ENCODE measurements at regions not wholly inside any gene's neighbourhood (a gene's known extent, or its start where the extent isn't known, plus 50 kb on each side); places are given as distances from the start of the nearest gene placed in this dataset.
"Not testable (repeated sequence)": the region's sequence is repeated elsewhere in the genome, so short reads cannot be mapped to it uniquely, and the experiment has no call there.

- not testable (repeated sequence) for DNase-seq
These were observed 130.5 kb upstream of the VOPP1 start for GRCh38 chr7:55702831-55703230.

DNA sequence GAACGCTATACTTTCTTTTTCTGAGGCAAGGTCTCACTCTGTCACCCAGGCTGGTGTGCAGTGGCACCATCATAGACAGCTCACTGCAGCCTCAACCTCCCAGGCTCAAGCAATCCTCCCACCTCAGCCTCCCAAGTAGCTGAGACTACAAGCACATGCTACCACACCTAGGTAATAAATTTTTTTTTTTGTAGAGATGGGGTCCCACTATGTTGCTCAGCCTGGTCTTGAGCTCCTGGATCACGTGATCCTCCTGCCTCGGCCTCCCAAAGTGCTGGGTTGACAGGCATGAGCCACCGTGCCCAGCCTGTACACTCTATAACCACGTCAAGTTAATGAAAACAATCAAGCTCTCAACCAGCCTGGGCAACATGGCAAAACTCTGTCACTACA, 127.1 kb upstream of the VOPP1 start:
- DNase-seq, result not testable (repeated sequence)

DNA sequence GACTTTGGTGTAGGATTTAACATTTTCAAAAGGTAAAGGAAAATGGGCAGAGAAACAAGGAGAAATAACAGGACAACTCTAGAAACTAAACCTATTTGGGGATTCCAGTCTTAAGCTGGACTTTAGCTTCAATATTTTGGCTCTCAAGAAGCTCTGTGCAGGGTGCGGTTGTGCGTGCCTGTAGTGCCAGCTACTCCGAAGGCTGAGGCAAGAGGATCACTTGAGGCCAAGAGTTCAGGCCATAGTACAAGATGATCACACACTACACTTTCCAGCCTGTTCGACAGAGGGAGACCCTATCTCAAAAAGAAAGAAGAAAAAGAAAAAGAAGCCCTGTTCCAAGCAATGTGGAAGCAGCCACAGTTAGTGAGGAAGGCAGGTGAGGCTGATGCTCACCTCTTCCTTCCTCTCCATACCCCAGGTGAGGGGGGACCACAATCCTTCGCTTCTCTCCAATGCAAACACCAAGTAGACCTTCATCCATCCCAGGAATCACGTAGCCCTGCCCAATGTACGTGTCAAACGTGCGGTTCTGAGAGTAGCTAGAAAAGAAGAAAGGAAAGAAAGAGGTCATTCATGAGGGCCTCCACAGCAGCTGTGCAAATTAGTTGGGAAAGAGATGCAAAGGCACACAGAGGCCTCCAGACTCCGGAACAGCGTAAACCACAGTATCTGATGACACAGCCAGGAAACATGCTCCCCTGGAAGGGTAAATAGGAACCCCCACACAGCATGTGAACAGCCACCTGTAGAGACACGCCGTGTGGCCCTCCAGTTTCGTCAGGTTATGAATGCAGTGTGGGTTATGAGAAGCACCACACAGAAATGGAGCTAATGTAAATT, 126.5 kb upstream of the VOPP1 start:
- DNase-seq, result not testable (repeated sequence)

DNA sequence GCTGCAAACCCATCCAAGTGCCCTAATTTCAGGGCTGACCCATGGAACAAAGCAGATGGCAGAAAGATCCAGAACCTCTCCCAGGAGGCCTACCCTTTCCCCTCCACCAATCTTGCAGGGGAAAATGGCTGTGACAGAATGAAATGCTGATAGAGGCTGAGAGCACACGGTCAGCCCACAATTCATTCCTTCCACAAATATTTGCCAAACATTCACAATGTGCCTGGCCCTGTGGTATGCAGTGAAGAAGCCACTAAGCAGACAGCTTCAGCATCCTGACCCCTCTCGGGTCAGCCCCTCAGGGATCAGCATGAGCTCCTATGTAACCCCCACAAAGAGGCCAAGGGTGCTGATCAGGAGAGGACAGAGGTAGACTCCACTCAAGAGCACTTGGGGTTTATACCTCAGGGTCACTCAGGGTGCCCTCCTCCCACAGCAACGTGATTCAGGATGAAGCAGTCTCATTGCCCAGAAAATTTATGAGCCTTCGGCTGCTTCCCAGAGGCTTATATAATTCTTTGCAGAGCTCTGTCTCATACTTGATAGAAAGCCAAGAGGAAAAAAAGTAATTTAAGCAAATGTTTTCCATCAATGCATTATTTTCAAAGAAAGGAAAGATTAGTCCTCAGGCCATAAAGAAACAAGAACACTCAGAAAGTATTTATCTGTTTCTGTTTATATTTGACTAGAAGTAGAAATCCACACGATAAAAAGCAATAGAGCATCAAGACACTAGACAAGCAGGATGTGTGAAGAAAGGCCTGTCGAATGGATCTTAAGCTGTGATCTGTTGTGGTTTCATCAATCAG, 123.8 kb upstream of the VOPP1 start:
- DNase-seq, result not testable (repeated sequence)

DNA sequence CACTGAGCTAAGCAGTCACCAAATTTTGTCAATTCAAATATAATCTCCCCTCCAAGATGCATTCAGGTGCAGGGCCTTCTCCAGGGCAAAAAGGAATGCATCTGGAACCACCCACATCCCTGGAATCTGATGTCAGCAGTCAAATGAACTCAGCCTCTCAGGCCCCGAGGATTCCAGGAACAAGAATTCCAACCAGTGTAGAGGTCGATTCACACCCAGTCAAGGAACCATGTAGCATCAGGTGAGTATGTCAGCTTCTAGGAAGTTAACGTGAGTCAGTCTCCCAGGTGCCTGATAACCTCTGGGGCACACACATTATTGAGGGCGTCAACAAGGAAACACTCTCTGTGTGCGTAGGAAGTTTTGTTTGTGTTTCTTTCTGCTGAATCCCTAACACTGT, 122.2 kb upstream of the VOPP1 start:
- not testable (repeated sequence) for DNase-seq

GRCh38 chr7:55688684-55689681, 116.7 kb upstream of the VOPP1 start:
- DNase-seq, result not testable (repeated sequence)

DNA sequence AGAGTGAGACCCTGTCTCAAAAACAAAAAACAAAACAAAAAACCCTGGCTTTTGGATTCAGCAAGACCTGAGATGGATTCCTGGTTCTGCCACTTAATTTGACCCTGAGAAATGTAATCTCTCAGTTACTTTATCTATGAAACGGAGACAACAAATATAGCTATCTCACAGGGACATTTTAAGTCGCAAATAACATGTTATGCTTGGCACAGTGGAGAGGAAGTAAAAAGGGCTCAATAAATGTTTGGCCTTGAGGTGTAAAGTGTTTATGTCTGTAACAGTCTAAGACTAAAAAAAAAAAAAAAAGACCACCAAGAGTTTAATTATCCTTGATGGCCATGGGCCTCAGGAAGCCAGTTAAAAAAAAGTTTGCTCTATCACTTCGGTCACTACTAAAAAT, 116.0 kb upstream of the VOPP1 start:
- not testable (repeated sequence) for DNase-seq

GRCh38 chr7:55687252-55687651, 115.0 kb upstream of the VOPP1 start:
- not testable (repeated sequence) for DNase-seq

- not testable (repeated sequence) for DNase-seq
These were observed 114.5 kb upstream of the VOPP1 start for GRCh38 chr7:55686771-55687170.

DNA sequence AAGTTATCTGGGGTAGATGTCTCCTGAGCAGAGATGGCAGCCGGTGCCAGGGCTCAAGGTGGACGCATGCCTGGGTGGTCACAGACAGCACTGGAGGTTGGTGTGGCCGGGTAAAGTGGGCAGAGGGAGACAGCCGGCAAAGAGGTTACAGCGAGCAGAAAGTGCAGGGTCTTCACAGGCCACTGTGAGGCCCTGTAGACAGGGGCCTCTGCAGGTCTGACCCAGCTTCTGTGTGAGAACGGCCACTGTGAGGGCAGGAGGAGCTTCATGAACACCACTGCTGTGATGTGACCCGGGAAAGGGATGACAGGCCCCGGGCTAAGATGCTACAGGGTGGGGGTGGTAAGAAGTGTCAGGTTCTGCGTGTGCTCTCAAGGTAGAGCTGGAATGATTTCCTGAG, 111.2 kb upstream of the VOPP1 start:
- not testable (repeated sequence) for DNase-seq

- DNase-seq, result not testable (repeated sequence)
These were observed 103.3 kb upstream of the VOPP1 start for GRCh38 chr7:55675589-55675988.

- not testable (repeated sequence) for DNase-seq
These were observed 101.2 kb upstream of the VOPP1 start for GRCh38 chr7:55673525-55673924.

GRCh38 chr7:55672084-55672483, 99.8 kb upstream of the VOPP1 start:
- DNase-seq, result not testable (repeated sequence)

DNA sequence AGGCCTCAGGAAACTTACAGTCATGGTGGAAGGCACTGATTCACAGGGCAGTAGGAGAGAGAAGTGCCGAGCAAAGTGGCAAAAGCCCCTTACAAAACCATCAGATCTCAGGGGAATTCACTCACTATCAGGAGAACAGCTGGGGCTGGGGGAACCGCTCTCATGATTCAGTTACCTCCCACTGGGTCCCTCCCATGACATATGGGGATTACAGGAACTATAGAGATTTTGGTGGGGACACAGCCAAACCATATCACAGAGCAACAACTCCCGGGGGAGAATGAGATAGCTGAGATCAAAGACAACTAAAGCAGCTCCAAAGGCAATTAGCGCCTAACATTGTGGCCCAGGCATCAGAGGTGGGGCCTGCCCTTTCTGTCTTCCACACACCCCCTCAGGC, 85.4 kb upstream of the VOPP1 start:
- no peak for DNase-seq

GRCh38 chr7:55651057-55651456, 78.8 kb upstream of the VOPP1 start:
- no peak for DNase-seq

DNA sequence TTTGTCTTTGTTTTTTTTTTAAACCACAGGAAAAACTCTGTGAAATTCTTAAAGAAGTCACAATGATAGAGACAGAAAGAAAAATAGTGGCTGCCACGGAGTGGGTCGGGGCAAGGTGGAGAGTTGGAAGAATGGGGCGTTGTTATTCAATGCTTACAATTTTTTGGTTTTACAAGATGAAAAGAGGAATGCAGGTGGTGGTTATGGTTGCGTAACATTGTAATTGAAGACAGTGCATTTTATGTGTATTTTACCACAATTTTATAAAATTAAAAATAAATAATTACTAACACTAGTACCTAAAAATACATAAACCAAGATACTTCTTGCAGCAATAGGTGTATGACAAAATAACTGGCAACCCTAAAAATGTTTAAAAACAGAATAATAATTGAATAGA, 76.9 kb upstream of the VOPP1 start:
- DNase-seq, result no peak

DNA sequence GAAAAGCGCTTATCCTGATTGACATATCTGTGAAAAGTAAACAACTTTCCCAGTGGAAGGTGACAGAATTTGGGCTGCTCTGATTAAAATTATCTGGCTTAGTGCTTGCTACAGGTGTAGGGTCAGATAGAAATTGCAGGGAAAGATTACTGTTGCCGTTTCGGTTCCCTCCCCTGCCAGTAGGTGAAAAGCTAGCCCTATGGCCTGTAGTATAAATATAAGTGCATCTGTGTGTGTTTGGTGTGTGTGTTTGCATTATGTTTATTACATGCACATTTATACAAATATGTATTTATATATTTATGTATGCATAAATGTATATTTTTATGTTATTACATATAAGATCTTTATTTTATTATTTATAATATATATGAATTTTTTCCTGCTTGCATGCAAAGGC, 72.3 kb upstream of the VOPP1 start:
- DNase-seq, result no peak

GRCh38 chr7:55642266-55642665, 70.0 kb upstream of the VOPP1 start:
- no peak for DNase-seq

- no peak for DNase-seq
These were observed 69.5 kb upstream of the VOPP1 start for GRCh38 chr7:55641811-55642210.

DNA sequence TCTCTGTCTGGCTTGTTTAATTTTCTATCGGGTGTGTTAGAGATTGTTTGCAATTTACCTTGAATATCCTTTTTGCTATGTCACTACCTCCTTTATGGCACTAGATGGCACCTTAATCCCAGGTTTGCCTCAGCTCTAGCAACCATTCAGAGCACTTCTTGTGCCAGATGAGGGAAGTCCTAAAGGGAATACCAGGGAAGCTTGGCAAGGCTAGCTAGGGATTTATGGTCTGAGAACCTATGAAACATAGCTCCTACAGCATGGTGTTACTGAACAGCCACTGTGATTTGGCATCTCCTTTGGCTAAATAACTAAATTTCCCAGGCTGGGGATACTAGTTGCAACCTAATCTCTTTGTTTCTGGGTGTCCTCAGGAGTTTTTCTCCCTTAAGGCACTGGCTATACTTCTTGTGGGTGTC, 69.0 kb upstream of the VOPP1 start:
- peak in 1 of 2 experiments; percentile 23 for DNase-seq

GRCh38 chr7:55639640-55640039, 67.3 kb upstream of the VOPP1 start:
- DNase-seq, result no peak

- no peak for DNase-seq
These were observed 56.9 kb upstream of the VOPP1 start for GRCh38 chr7:55629051-55629677.
